ENCODE measurements at regions not wholly inside any gene's neighbourhood (a gene's known extent, or its start where the extent isn't known, plus 50 kb on each side); places are given as distances from the start of the nearest gene placed in this dataset.

DNA sequence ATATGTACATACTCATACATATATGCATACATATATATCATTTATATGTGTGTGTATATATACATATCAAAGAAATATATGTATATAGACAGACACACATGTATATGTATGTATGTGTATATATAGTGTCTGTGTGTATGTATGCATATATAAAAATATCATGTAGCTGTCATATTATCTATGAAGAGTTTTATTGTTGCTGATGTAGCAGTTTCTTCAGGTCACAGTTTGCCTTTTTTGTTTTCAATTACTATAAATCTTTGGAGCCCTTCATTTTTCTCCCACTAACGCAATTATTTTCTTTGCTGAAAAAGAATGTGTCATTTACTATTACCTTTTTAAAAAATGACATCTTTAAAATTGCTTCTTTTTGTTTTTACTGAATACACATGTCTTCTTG lies 904.5 kb downstream of the PLA2G4A start:
- DNase-seq (ENCODE audit: low read depth in 1 of 2, low spot score in 1 of 2) (no peak), ATAC-seq (no peak), FAIRE-seq (no peak)
- Histone ChIP-seq H3K4me2 (no peak overlapping the region), H3K4me1 (no peaks in the 10 kb centered on the region), H3K9me3 (no peaks in the 10 kb centered on the region), H3K27ac (no peak overlapping the region), H3K4me3 (no peak overlapping the region)
- POLR2A ChIA-PET, result no interaction called here
- TF ChIP-seq, protein P1, sequence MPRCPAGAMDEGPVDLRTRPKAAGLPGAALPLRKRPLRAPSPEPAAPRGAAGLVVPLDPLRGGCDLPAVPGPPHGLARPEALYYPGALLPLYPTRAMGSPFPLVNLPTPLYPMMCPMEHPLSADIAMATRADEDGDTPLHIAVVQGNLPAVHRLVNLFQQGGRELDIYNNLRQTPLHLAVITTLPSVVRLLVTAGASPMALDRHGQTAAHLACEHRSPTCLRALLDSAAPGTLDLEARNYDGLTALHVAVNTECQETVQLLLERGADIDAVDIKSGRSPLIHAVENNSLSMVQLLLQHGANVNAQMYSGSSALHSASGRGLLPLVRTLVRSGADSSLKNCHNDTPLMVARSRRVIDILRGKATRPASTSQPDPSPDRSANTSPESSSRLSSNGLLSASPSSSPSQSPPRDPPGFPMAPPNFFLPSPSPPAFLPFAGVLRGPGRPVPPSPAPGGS (IDR thresholded peaks at IDR 0.05), result no peak
- TF ChIP-seq TFCP2L1 (CRISPR knock-in tag; IDR thresholded peaks at IDR 0.05) (no peak), POLR2A (IDR thresholded peaks at IDR 0.05; ENCODE audit: low read length) (no peak), MAFK (IDR thresholded peaks at IDR 0.05; ENCODE audit: partially characterized antibody) (peak; percentile 83)
- TF ChIP-seq, protein P2, sequence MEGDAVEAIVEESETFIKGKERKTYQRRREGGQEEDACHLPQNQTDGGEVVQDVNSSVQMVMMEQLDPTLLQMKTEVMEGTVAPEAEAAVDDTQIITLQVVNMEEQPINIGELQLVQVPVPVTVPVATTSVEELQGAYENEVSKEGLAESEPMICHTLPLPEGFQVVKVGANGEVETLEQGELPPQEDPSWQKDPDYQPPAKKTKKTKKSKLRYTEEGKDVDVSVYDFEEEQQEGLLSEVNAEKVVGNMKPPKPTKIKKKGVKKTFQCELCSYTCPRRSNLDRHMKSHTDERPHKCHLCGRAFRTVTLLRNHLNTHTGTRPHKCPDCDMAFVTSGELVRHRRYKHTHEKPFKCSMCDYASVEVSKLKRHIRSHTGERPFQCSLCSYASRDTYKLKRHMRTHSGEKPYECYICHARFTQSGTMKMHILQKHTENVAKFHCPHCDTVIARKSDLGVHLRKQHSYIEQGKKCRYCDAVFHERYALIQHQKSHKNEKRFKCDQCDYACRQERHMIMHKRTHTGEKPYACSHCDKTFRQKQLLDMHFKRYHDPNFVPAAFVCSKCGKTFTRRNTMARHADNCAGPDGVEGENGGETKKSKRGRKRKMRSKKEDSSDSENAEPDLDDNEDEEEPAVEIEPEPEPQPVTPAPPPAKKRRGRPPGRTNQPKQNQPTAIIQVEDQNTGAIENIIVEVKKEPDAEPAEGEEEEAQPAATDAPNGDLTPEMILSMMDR (IDR thresholded peaks at IDR 0.05), result no peak
- CTCF ChIA-PET, result no interaction called here
- 54% methylated on average over 1 of the region's 1 CpG for WGBS (ENCODE audit: missing lambda C conversion rate)

DNA sequence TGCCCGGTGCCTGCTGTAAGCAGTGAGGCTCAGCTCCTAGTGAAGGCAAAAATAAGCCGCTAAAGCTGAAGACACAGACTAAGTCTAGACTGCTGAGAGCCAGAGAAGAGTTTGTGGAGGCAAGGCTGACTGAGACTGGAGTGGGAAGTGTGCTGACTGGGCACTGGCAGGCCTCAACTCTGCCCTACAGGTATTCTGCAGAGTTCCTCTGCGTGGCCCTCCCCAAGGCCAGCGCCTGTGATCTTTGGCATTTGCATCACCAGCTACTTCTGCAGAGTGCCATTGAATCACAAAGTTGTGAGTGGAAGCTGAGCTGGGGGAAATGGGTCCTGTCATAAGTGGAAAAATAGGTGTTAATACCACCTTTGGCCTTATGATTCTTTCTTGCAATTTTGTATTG lies 905.7 kb downstream of the PLA2G4A start:
- H3K27ac ChIP-seq, result no peak overlapping the region
- H3K9me3 ChIP-seq, result no peaks in the 10 kb centered on the region
- no peak for DNase-seq (ENCODE audit: low read depth in 1 of 2, low spot score in 1 of 2)
- TF ChIP-seq SMC3 (IDR thresholded peaks at IDR 0.05) (no peak), FOSB (CRISPR knock-in tag; IDR thresholded peaks at IDR 0.05) (no peak)
- CTCF ChIA-PET, result no interaction called here
- H3K4me2 ChIP-seq, result no peak overlapping the region
- H3K4me1 ChIP-seq, result no peaks in the 10 kb centered on the region
- POLR2A ChIA-PET, result no interaction called here
- 39% methylated on average over 4 of the region's 4 CpGs for WGBS (ENCODE audit: missing lambda C conversion rate)
- ATAC-seq, result no peak
- no peak overlapping the region for H3K4me3 ChIP-seq
- FAIRE-seq, result no peak

DNA sequence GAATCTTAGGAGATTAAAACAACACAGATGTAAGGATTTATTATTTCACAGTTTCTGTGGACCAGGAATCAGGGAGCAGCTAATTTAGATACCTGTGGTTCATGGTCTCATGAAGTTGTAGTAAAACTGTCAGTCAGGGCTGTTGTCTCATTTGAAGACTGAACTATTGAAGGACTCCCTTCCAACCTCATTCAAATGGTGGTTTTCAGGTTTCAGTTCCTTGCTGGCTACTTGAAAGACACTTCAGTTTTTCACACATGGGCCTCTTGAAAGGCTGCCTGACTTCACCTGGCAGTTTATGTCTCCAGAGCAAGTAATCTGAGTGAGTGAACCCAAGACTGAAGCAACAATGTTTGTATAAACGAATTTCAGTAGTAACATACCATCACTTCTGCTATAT lies 915.9 kb downstream of the PLA2G4A start:
- 0% methylated on average over 1 of the region's 1 CpG for WGBS (ENCODE audit: missing lambda C conversion rate)
- Histone ChIP-seq H3K4me2 (no peak overlapping the region), H3K4me1 (no peaks in the 10 kb centered on the region), H3K9me3 (no peaks in the 10 kb centered on the region), H3K4me3 (no peak overlapping the region), H3K27ac (no peak overlapping the region)
- FAIRE-seq (no peak), DNase-seq (ENCODE audit: low read depth in 1 of 2, low spot score in 1 of 2) (no peak), ATAC-seq (no peak)
- TF ChIP-seq, protein P3, sequence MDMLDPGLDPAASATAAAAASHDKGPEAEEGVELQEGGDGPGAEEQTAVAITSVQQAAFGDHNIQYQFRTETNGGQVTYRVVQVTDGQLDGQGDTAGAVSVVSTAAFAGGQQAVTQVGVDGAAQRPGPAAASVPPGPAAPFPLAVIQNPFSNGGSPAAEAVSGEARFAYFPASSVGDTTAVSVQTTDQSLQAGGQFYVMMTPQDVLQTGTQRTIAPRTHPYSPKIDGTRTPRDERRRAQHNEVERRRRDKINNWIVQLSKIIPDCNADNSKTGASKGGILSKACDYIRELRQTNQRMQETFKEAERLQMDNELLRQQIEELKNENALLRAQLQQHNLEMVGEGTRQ (IDR thresholded peaks at IDR 0.05), result no peak
- no peak for TF ChIP-seq FOSB (CRISPR knock-in tag; IDR thresholded peaks at IDR 0.05)
- TF ChIP-seq MYC (IDR thresholded peaks at IDR 0.05; ENCODE audit: borderline replicate concordance, low read length), result no peak
- TF ChIP-seq MAFK (IDR thresholded peaks at IDR 0.05; ENCODE audit: partially characterized antibody), result no peak
- TF ChIP-seq ZNF302 (CRISPR knock-in tag; IDR thresholded peaks at IDR 0.05), result no peak
- TF ChIP-seq, protein P2 (IDR thresholded peaks at IDR 0.05), result no peak
- no peak for TF ChIP-seq KDM5A (IDR thresholded peaks at IDR 0.05)
- no peak for TF ChIP-seq CBX8 (IDR thresholded peaks at IDR 0.05)
- no peak for TF ChIP-seq ZFP36 (IDR thresholded peaks at IDR 0.05; ENCODE audit: borderline replicate concordance, partially characterized antibody)
- TF ChIP-seq, protein P4, sequence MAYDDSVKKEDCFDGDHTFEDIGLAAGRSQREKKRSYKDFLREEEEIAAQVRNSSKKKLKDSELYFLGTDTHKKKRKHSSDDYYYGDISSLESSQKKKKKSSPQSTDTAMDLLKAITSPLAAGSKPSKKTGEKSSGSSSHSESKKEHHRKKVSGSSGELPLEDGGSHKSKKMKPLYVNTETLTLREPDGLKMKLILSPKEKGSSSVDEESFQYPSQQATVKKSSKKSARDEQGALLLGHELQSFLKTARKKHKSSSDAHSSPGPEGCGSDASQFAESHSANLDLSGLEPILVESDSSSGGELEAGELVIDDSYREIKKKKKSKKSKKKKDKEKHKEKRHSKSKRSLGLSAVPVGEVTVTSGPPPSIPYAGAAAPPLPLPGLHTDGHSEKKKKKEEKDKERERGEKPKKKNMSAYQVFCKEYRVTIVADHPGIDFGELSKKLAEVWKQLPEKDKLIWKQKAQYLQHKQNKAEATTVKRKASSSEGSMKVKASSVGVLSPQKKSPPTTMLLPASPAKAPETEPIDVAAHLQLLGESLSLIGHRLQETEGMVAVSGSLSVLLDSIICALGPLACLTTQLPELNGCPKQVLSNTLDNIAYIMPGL (CRISPR knock-in tag; IDR thresholded peaks at IDR 0.05; ENCODE audit: borderline replicate concordance), result no peak
- no peak for TF ChIP-seq JUN (IDR thresholded peaks at IDR 0.05)
- TF ChIP-seq SMC3 (IDR thresholded peaks at IDR 0.05), result no peak
- TF ChIP-seq, protein P5, sequence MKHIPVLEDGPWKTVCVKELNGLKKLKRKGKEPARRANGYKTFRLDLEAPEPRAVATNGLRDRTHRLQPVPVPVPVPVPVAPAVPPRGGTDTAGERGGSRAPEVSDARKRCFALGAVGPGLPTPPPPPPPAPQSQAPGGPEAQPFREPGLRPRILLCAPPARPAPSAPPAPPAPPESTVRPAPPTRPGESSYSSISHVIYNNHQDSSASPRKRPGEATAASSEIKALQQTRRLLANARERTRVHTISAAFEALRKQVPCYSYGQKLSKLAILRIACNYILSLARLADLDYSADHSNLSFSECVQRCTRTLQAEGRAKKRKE (CRISPR knock-in tag; IDR thresholded peaks at IDR 0.05; ENCODE audit: low read depth), result no peak
- TF ChIP-seq EP300 (IDR thresholded peaks at IDR 0.05), result no peak
- POLR2A ChIA-PET, result no interaction called here
- CTCF ChIA-PET, result no interaction called here

Measured in A549 (cell line).